Stomach (tissue), 4 donors: ENCODE measurements at regions not wholly inside any gene's neighbourhood (a gene's known extent, or its start where the extent isn't known, plus 50 kb on each side); places are given as distances from the start of the nearest gene placed in this dataset.

Source experiments
- EP300 ChIP-seq: sonication (generic); formaldehyde crosslinking; IDR thresholded peaks from one replicate; pipeline ENCODE4 v1.6.1; 2017; ENCODE audit warnings: antibody characterized with exemption
- POLR2A ChIP-seq, 4 donors: fragments of 450-650 bp; IDR thresholded peaks; one replicate each; pipeline ENCODE4 v1.6.1; 2016; ENCODE audit warnings: antibody characterized with exemption in 4 of 4, control low read depth in 2 of 4, mild to moderate bottlenecking in 1 of 4, moderate library complexity in 1 of 4
- POLR2AphosphoS5 ChIP-seq, 3 donors: sonication (generic); formaldehyde crosslinking; IDR thresholded peaks; one replicate each; pipeline ENCODE4 v1.6.1; 2016; ENCODE audit warnings: antibody characterized with exemption in 3 of 3
- TF ChIP-seq, protein P1 (sequence below), 7 experiments: fragments of 450-650 bp in 4 of 7; fragments of 200-600 bp in 3 of 7; sonication (generic) in 3 of 7; IDR thresholded peaks; one replicate each; pipeline ENCODE4 v1.5.1; 2016 to 2019; ENCODE audit warnings: antibody characterized with exemption in 7 of 7, control low read depth in 2 of 7, mild to moderate bottlenecking in 1 of 7

DNA sequence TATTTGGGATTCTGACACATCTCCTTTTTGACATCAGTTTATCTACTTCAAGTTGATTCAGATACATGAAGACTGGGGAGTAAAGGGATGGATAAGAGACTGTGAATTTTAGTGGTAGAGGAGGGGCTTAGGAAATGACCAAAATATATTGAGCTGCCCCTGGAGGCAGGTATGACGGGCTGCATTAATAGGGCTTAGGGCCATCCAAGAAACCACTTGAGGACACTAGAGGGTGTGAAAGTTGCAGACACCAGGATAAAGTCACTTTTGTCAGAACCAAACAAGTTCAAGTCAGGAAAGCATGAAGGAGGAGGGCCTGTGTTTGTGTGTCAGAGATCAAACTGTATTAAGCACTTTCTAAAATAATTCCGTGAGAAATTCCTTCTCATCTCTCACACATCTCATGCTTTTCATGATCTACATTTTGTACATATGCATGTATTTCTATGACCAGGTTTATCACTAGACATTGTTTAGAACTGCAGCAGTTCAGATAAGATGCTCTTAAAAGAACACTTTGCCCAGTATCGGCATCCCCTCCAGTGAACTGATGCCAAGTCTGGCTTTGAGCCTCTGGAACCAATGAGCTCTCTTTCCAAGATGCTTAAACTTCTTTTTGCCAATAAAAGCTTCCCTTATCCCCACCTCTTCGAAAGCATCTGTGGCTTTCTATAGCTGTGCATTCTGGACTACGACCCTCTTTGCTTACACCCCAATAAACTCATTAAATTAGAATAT is 136.9 kb downstream of the SLC38A1 start:
- TF ChIP-seq EP300 (no peak), POLR2A (IDR thresholded peaks at IDR 0.05) (no peak), POLR2AphosphoS5 (IDR thresholded peaks at IDR 0.05) (no peak)
- TF ChIP-seq, protein P1, sequence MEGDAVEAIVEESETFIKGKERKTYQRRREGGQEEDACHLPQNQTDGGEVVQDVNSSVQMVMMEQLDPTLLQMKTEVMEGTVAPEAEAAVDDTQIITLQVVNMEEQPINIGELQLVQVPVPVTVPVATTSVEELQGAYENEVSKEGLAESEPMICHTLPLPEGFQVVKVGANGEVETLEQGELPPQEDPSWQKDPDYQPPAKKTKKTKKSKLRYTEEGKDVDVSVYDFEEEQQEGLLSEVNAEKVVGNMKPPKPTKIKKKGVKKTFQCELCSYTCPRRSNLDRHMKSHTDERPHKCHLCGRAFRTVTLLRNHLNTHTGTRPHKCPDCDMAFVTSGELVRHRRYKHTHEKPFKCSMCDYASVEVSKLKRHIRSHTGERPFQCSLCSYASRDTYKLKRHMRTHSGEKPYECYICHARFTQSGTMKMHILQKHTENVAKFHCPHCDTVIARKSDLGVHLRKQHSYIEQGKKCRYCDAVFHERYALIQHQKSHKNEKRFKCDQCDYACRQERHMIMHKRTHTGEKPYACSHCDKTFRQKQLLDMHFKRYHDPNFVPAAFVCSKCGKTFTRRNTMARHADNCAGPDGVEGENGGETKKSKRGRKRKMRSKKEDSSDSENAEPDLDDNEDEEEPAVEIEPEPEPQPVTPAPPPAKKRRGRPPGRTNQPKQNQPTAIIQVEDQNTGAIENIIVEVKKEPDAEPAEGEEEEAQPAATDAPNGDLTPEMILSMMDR (IDR thresholded peaks at IDR 0.05), result no peak
